ENCODE measurements at regions not wholly inside any gene's neighbourhood (a gene's known extent, or its start where the extent isn't known, plus 50 kb on each side); places are given as distances from the start of the nearest gene placed in this dataset.

DNA sequence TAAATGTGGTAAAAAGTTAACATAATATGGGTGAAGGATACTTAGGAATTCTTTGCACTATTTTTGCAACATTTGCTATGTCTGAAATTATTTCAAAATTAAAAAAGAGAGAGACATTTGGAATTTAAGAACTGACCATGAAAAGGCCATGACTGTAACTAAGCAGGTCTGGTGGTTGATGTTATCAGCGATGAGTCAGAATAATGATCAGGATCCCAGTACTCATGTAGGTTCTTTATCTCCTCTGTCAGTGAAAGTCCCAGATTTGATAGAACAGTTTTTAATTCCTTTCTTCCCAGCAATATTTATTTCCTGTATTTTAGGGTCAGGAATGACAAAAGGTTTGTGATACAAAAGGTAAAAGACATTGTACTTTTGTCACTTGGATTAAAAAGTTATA, 242.4 kb upstream of the ZNF521 start:
- no peak overlapping the region for H3K4me3 Mint-ChIP-seq
- peaks cover 6% of the 10 kb centered on the region for H3K4me1 Mint-ChIP-seq
- H3K36me3 Mint-ChIP-seq (ENCODE audit: low read depth): no peaks in the 10 kb centered on the region
- no peak for DNase-seq
- H3K9me3 Mint-ChIP-seq: peaks cover under 1% of the 10 kb centered on the region
- H3K27me3 Mint-ChIP-seq (ENCODE audit: low read depth, poor library complexity): no peaks in the 10 kb centered on the region
- no peak overlapping the region for H3K27ac Mint-ChIP-seq
- TF ChIP-seq, protein P1, sequence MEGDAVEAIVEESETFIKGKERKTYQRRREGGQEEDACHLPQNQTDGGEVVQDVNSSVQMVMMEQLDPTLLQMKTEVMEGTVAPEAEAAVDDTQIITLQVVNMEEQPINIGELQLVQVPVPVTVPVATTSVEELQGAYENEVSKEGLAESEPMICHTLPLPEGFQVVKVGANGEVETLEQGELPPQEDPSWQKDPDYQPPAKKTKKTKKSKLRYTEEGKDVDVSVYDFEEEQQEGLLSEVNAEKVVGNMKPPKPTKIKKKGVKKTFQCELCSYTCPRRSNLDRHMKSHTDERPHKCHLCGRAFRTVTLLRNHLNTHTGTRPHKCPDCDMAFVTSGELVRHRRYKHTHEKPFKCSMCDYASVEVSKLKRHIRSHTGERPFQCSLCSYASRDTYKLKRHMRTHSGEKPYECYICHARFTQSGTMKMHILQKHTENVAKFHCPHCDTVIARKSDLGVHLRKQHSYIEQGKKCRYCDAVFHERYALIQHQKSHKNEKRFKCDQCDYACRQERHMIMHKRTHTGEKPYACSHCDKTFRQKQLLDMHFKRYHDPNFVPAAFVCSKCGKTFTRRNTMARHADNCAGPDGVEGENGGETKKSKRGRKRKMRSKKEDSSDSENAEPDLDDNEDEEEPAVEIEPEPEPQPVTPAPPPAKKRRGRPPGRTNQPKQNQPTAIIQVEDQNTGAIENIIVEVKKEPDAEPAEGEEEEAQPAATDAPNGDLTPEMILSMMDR (IDR thresholded peaks at IDR 0.05): no peak

DNA sequence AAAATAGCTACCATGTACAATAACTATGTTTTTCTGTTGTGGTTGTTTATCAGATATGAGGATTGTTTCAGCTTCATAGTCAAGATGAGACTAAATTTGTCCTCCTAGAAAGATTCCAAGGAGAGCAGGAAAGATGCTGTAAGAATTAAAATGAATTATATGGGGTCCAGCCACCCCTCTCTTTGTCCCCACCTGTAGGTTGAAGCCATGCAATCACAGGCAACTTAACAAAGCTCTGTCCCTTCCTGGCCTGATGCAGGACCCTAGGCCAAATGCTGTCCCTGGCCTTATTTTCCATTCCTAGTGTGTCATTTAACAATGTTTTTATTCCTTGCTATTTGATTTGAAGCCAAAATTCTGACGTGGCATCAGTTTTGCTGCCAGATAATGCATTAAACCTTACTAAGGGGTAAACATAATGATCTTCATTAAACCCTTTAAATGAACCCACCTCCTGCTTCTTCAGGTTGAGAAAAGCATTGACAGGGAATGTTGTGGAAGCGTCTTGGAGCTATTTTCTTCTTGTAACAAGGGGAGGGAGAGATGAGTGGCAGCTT, 240.9 kb upstream of the ZNF521 start:
- TF ChIP-seq, protein P1 (IDR thresholded peaks at IDR 0.05): no peak

DNA sequence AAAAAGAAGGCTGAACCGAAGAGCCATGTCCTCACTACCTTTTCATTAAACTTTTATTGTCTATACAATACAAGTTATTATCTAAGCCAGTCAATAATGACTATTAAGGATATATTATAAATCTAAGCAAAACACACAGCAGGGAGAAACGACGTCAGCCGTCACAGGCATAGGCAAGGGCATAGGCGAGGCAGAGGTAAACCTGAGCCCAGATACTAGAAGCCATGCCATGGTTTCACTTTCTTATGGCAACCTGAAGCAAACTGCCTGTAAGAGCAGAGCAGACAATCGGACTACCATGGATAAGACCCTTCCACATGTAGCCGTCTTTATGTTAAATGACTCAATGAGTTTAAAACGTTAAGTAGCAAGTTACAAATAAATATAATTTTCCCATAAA, 238.5 kb upstream of the ZNF521 start:
- peaks cover 18% of the 10 kb centered on the region for H3K36me3 Mint-ChIP-seq (ENCODE audit: low read depth)

More for the DNA sequence above, 240.9 kb upstream of the ZNF521 start:
- no peaks in the 10 kb centered on the region for H3K27me3 Mint-ChIP-seq (ENCODE audit: low read depth, poor library complexity)
- H3K4me1 Mint-ChIP-seq: peaks cover 6% of the 10 kb centered on the region
- H3K27ac Mint-ChIP-seq: no peak overlapping the region
- DNase-seq: no peak
- H3K4me3 Mint-ChIP-seq: no peak overlapping the region
- H3K9me3 Mint-ChIP-seq: peaks cover 15% of the 10 kb centered on the region
- H3K36me3 Mint-ChIP-seq (ENCODE audit: low read depth): peaks cover 6% of the 10 kb centered on the region

DNA sequence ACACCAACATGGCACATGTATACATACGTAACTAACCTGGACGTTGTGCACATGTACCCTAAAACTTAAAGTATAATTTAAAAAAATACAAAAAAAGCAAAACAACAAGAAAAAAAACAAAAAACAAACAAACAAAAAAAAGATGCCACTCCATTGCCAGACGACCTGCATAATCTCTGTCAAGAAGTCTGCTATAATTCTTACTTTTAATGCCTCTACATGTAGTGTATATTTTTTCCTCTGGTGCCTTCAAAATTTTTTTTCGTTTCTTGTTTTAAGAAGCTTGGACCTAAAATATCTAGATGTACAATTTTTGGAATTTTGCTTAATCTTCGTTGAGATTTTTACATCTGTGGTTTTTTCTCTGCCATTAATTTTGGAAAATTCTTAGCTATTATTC, 235.6 kb upstream of the ZNF521 start:
- Mint-ChIP-seq H3K36me3 (ENCODE audit: low read depth) (peaks cover 18% of the 10 kb centered on the region), H3K9me3 (peaks cover 50% of the 10 kb centered on the region), H3K4me3 (no peak overlapping the region), H3K27me3 (ENCODE audit: low read depth, poor library complexity) (no peaks in the 10 kb centered on the region), H3K4me1 (no peaks in the 10 kb centered on the region), H3K27ac (no peak overlapping the region)
- TF ChIP-seq, protein P1 (IDR thresholded peaks at IDR 0.05): no peak
- no peak for DNase-seq

More for the DNA sequence above, 238.5 kb upstream of the ZNF521 start:
- no peak overlapping the region for H3K4me3 Mint-ChIP-seq
- peaks cover 37% of the 10 kb centered on the region for H3K9me3 Mint-ChIP-seq
- H3K27me3 Mint-ChIP-seq (ENCODE audit: low read depth, poor library complexity): no peaks in the 10 kb centered on the region
- no peaks in the 10 kb centered on the region for H3K4me1 Mint-ChIP-seq
- no peak for DNase-seq
- TF ChIP-seq, protein P1 (IDR thresholded peaks at IDR 0.05): no peak
- H3K27ac Mint-ChIP-seq: no peak overlapping the region

DNA sequence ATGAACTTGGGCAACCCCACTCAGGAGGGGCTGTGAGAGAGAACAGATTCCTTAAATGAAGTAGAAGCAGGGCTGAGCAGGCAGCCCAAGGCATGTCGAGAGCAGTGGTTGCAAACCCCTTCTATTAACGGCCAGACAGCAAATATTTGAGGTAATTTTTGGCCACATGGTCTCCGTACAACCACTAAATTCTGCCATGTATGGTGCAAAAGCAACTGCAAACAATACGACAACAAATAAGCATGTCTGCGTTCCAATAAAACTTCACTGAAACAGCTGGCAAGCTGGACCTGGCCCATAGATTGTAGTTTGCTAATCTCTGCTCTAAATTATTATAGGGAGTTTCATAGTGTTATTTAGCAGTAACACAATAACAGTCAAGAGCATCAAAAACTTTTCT, 217.0 kb upstream of the ZNF521 start:
- Mint-ChIP-seq H3K27ac (no peak overlapping the region), H3K27me3 (ENCODE audit: low read depth, poor library complexity) (peaks cover 3% of the 10 kb centered on the region), H3K36me3 (ENCODE audit: low read depth) (no peaks in the 10 kb centered on the region), H3K4me1 (peaks cover 7% of the 10 kb centered on the region), H3K4me3 (no peak overlapping the region), H3K9me3 (peaks cover 11% of the 10 kb centered on the region)
- DNase-seq: no peak
- TF ChIP-seq, protein P1 (IDR thresholded peaks at IDR 0.05): no peak
